HG03103 (cell line): ENCODE measurements at regions not wholly inside any gene's neighbourhood (a gene's known extent, or its start where the extent isn't known, plus 50 kb on each side); places are given as distances from the start of the nearest gene placed in this dataset.
"Not testable (repeated sequence)": the region's sequence is repeated elsewhere in the genome, so short reads cannot be mapped to it uniquely, and the experiment has no call there.

Experiments used
- ATAC-seq: cut with Tn5 transposase; IDR thresholded peaks from one replicate; pipeline ENCODE4 v1.9.1; 2021; ENCODE audit warnings: low read depth; ENCODE audit not compliant: unreplicated experiment

- no peak for ATAC-seq
Observed at GRCh38 chr10:91000985-91001384, 80.1 kb upstream of the ANKRD1 start.

DNA sequence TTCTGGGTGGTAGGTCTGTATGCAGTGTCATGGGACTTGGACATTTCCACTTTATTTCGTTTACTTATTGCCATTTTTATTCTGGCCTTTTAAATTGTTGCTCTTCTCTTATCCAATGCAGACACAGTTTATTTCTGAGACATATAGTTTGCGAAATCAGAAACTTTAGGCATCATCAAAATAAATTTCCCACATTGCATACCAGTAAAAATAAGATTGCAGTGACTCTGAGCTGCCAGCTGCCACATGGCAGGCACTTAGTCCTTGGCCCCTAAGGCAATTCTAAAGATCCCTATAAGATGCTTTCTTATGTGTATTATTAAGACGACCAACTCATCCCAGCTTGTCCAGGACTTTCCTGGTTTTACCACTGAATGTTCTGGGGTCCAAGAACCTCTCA, 81.8 kb upstream of the ANKRD1 start:
- ATAC-seq, result no peak

GRCh38 chr10:91003379-91003778, 82.5 kb upstream of the ANKRD1 start:
- ATAC-seq, result not testable (repeated sequence)

DNA sequence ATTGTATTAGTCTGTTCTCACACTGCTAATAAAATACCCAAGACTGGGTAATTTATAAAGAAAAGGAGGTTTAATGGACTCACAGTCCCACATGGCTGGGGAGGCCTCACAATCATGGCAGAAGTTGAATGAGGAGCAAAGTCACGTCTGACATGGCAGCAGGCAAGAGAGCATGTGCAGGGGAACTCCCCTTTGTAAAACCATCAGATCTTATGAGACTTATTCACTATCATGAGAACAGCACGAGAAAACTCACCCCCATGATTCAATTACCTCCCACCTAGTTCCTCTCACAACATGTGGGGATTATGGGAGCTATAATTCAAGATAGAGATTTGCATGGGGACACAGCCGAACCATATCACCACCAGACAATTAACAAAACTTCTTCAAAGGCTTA, 84.4 kb upstream of the ANKRD1 start:
- not testable (repeated sequence) for ATAC-seq

DNA sequence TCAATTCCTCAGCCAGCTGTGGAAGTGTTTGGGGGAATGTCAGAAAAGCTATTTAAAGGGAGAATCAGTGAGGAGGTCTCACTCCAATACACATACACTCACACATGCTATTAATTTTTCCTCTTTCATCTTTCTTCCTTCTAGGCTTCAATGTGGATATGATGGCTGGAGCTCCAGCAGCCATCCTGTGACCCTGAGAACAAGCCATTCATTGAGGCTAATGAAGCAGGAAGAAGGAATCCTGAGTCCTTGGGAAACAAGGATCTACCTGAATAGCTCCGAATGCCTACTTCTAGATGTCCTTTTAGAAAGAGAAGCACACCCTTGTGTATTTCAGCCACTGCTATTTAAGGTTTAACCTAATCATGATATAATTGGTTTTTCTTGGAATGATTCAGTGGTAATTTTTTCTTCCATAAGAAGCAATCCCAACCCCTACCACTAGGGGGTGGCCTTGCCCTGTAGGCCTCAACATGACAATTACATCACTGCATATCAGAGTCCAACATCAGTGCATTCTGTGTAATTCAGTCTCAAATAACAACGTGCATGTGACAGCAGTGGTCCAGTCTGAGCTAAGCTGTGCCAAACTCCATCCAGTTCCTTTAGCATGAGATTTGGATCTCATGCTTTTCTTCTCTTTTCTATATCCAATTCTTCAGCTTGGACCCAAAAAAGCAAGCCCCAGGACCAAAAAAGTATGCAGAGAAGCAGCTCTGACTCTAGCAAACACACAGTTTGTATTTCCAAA, 85.3 kb upstream of the ANKRD1 start:
- ATAC-seq, result peak; percentile 39

DNA sequence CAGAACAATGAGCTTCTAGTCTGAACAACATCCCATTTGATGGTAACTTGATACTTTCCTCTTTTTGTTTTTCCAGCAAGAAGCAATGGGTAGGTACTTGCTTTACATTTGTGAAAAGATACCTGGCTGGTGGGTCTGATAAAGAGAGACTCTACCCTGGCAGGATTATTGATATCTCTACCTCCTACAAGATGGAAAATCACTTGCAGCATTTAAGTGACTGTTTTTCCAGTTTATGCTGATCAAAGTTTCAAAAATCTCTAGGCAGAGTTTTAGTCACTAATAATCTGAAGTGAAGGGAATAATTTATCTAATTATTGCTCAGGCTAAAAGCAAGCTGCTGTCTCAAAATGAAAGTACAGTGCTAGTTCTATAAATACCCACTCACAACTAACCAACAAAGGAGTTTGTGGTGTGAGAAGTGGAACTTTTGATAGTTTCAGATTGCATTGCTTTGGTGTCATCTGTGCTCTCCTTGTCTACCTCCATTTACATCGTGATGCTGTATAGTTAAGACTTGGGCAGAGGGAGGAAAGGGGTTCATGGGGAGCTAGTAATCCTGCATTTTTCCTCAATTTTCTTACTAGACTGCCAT, 86.0 kb upstream of the ANKRD1 start:
- ATAC-seq, result peak; percentile 70

- ATAC-seq, result no peak
Observed at GRCh38 chr10:91007655-91008054, 86.8 kb upstream of the ANKRD1 start.

DNA sequence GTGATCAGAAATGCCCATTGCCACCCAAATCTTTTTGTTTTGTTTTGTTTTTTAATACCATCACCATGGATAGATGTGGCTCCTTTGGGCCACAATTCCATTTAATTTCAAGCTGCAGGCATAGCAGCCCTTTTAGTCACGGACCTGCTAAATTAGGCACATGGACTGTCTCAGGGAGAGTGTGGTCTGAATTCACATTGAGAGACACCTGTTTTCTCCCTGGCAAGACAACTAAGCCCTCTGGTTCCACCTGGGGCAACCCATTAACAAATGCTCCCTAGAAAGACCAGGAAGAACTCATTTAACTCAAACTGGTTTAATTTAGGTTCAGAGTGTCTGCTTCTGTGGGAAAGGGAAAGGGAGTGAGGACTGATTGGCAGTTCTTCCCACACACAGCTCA, 88.2 kb upstream of the ANKRD1 start:
- ATAC-seq, result no peak

DNA sequence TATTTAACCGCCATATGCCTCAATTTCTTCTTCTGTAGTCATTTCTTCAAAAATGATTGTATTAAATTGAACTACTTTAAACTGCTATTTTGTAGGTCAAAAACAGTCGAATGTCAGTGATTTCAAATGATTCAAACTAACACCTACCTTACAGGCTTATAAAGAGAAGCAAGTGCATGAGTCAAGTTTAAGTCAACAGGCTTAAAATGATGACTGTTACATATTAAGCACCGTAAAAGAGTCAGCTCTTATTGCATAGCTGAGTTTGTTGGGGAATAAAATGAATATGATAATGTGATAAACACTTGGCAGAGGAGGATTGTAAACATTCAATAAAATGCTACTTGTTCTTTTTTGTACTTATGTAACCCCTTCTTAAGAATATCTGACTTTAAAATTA, 90.1 kb upstream of the ANKRD1 start:
- ATAC-seq, result no peak

DNA sequence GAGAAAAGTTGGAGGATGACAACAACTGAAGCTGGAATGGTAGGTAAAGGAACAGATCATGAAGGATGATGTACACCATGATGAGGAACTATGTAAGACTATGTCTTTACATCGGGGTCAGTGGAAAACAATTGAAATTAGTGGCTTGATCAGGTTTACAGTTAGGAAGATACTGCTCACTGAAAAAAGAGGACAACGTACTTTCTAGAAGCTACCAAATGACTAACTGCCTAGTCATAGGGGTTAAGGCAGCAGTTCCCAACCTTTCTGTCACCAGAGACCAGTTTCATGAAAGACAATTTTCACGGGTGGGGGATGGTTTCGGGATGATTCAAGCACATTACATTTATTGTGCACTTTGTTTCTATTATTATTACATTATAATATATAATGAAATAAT, 91.6 kb upstream of the ANKRD1 start:
- no peak for ATAC-seq

DNA sequence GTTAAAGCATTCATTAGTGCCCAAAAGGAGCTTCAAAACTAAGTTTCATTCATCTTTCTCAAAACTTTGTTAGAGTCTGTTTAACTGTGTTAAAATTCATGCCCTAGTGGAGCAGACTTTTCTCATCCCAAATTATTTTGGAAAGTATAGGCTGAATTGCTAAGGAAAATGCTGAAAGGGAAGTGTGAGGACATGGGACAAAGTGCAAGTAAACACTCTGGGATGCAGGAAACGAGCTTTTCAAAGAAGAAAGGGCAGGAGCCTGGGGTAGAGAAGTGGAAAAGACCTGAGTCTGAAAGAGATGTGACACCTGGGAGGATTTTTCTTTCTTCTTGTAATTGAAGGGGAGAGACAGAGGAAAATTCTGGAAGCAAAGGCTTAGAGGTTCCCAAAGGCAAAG, 93.1 kb upstream of the ANKRD1 start:
- no peak for ATAC-seq

GRCh38 chr10:91017198-91017597, 96.3 kb upstream of the ANKRD1 start:
- ATAC-seq, result no peak

DNA sequence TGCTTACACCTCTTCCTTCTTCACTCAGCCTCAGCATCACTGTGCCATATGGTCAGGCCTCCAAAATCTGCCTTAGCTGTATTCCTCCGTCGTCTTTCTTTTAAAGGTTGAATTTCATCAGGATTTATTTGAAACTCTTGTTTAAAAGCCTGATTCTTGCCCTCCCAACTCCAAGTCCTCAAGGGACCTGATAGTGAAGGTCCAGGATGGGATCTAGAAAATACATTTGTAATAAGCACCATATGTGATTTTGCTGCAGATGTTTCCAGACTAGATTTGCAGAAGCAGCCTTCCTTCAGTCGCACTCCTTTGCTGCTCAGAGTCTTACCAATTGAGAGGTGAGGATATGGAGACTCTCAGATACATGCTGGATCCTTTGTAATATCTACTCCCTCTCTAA, 101.0 kb upstream of the ANKRD1 start:
- no peak for ATAC-seq

DNA sequence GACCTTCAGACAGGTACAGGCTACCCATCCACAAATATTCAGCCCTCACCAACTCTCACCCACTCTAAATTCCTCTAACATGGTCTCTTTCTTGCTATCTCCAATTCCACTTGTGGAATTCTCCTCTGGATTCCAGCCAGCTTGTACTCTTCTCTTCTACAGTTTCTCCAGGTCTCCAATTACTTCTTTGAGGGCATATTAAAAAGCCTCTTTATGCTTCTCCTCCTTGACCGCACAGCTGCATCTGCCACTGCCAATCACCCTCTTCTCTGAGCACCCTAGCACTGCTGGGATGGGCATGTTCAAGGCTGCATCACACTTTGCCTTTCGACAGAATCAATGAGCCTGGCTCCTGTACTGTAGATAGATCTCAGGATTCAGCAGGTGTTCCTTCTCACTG, 101.5 kb upstream of the ANKRD1 start:
- no peak for ATAC-seq

DNA sequence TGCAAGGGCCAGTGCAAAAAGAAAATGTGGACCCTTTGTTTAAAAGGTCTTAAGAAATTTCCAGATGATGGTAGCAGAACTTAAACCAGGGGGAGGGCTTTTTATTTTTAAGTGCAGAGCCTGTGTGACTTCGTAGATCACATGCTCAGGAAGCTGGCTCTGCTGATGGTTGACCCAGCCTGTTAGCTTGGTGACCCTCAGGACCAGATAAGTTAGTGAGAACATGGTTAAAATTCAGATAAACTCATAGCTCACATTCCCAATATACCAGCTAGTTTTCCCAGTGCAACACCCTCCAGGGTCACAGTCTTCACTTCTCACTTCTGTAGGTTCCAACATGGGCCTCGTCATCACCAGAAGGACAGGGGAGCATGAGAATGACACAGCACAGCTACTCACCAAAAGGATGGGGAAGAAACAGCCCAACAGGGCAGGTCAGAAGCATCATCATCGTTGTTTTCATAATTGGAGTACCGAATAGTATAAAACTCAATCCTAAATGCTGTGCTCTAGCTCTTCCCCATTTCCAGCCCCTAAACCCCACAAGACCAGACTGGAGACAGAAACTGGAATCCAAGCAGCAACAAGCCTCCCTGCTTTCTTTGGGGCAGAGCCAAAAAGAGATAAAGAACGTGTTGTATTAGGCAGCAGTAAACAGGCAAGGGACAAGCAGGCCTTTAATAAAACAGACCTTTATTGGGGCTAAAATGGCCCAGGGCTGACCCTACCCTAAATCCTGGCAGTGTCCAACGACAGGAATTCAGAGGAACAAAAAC, 102.2 kb upstream of the ANKRD1 start:
- no peak for ATAC-seq

- no peak for ATAC-seq
Observed at GRCh38 chr10:91023700-91024398, 103.0 kb upstream of the ANKRD1 start.

DNA sequence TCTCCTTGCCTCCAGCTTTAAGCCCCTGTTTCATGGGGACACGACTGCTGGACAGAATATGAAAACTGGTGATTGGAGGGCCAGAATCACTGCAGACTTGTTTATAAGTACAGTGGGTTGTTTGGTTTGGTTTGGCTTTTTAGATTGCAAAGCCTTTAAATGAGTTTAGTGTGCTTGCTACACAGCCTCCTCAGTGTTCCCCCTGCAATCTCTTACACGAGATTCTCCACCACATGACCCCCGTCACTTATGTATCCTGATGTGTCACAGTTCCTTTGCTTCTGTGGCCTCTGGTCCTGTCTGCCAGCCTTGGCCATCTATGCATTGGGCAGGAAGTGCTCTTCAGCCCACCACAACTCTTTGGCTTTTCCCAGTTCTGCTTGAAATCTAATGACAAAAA, 103.7 kb upstream of the ANKRD1 start:
- ATAC-seq, result no peak

DNA sequence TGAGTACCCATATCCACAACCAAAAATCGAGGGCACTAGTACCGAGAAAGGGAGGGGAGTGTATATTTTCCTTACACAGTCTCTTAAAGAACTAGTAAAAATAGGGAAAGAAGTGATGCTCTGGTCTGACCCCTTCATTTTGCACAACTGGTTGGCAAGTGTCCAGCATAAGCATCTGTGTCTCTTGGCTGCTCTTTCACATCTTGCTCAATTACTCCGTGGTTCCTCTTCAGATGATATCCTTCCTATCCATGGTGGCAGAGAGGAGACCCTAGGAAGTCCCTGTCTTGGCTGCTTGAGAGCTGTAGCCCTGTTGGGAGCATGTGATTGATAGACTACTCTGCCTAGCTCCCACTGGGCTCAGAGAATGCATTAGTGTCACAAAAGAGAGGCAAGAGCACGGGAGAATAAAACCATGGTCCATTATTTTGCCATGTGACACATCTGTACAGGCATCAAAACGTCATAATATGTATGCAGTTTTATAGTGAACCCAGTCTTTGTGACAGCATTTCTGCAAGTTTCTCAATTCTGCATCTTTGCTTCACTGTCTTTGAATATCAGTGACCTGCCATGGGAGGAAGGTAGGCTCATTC, 111.8 kb upstream of the ANKRD1 start:
- no peak for ATAC-seq

GRCh38 chr10:91033324-91033950, 112.5 kb upstream of the ANKRD1 start:
- ATAC-seq, result no peak

- ATAC-seq, result no peak
Observed at GRCh38 chr10:91034042-91034441, 113.2 kb upstream of the ANKRD1 start.
